ENCODE measurements at regions not wholly inside any gene's neighbourhood (a gene's known extent, or its start where the extent isn't known, plus 50 kb on each side); places are given as distances from the start of the nearest gene placed in this dataset.

GRCh38 chr11:13577881-13578280, 82.1 kb upstream of the PTH start:
- no peak for TF ChIP-seq ZFP30 (CRISPR knock-in tag; IDR thresholded peaks at IDR 0.05)
- TF ChIP-seq ARNTL (CRISPR knock-in tag; IDR thresholded peaks at IDR 0.05; ENCODE audit: borderline replicate concordance, low read depth) = no peak
